ENCODE measurements at regions not wholly inside any gene's neighbourhood (a gene's known extent, or its start where the extent isn't known, plus 50 kb on each side); places are given as distances from the start of the nearest gene placed in this dataset.

GRCh38 chr3:94258851-94259250 is 196.0 kb downstream of the NSUN3 start:
- DNase-seq (ENCODE audit: low spot score): no peak

DNA sequence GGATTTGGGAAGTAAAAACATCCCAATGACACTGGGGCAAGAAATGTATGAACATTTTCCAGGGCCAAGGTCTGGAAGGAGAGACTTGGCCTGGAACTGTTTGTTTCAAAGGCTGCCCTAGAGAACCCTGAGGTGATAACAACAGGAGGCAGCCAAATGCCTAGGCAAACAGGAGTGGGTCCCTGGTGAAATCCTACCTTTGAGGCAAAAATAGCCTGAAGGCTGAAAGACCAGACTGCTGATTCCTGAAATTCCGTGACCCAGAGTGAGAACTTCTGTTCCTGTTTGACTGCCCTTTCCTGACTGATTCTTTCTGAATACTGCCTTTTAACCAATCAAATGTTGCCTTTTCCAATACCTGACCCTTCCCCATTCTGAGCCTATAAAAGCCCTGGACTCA is 196.4 kb downstream of the NSUN3 start:
- DNase-seq (ENCODE audit: low spot score): no peak

DNA sequence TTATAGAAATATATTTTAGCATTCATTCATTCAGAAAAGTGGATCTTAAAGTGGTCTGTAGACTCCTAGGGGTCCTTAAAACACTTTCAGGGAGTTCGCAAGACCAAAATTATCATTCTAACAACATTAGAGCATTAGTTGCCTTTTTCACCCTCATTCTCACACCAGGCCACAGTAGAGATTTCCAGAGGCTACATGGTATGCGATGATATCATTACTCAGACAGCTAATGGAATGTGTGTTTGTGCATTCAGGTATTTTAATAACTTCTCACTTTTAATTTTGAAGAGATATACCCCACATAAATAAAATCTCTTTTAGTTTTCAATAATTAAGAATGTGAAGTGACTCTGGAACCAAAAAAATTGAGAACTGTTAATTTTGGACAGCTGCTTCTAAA is 206.9 kb downstream of the NSUN3 start:
- DNase-seq (ENCODE audit: low spot score): no peak

DNA sequence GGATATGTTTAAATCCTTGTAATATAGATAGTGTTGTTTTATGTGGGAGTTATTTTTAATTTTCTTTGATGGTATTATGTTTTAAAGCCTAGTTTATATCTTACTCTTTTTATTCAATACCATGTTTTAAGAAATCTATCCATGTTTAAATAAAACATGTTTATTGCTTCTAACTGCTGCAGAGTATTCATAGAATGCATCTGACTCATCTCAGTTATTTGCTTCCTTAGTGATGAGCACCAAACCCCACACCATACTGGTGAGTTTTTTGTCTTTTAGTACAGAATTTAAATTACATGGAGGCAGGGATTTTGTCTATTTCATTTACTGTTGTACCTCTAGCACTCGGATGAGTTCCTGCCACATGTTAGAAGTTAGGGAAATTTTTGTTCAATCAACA is 209.2 kb downstream of the NSUN3 start:
- no peak for DNase-seq (ENCODE audit: low spot score)

GRCh38 chr3:94280958-94281357 is 218.1 kb downstream of the NSUN3 start:
- no peak for DNase-seq (ENCODE audit: low spot score)

DNA sequence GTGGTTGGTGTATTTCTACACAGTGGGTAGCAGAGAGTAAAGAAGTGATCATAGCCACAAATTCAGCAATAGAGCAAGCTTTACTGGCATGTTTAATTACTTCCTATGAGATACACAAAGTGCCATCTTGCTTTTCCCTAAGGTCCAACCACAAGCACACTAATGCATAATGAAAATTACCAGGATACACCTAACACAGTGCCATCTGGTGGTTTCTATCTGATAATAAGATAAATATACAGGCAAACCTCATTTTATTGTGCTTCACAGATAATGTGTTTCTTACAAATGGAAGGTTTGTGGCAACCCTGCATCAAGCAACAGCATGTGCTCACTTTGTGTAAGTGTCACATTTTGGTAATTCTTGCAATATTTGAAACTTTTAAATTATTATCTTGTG is 223.0 kb downstream of the NSUN3 start:
- DNase-seq (ENCODE audit: low spot score): peak; percentile 31

DNA sequence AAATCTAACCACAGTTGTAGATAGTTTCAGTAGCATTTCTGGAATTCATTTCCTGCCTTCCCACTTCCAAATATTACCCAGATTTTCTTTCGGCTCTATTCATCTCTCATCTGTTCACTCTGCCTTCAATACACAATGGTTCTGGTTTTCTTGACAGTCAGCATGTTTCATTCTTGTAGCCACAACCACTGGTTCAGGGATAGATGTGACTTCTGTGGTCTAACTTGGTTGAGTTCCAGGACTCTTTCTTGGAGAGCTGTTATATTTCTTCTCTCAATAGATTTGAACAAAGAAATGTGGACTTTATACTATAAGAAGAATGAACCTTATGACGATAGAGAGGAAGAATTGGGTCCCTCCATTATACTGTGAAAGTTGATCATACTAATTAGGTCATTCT is 228.8 kb downstream of the NSUN3 start:
- DNase-seq (ENCODE audit: low spot score): no peak

DNA sequence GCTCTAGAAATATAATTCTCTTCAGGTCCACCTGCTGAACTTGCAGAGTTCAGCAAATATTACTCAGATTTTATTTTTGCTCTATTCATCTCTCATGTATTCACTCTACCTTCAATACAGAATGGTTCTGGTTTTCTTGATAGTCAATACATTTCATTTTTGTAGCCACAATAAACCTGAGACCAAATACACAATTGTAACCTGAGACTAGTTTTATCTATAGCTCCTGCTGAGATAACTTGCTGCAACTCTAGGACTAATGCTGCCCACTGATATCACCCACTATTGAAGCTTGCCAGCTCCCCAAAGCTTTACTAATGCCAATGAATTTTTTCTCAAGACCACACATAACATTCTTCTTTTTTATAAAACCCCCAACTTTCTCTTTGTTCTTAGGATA is 229.3 kb downstream of the NSUN3 start:
- no peak for DNase-seq (ENCODE audit: low spot score)

- DNase-seq (ENCODE audit: low spot score): no peak
Observed at GRCh38 chr3:94293793-94294195, 230.9 kb downstream of the NSUN3 start.

DNA sequence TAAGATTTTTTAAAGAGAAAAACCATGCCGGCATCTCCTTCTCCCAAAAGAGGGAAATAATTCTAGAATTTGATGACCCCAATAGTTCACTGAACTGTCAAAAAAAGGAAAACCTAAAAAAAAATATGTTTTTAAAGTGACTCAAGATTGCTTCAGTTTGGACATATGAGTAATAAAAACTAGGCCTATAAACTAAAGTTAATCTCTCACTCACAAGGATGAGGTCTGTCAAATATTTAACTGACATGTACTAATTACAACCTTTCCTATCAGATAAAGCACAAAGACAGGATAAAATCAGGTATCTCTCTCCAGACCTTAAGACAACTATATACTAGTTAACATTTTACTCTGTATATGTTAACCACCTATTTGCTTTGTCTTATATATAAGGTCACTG is 231.9 kb downstream of the NSUN3 start:
- no peak for DNase-seq (ENCODE audit: low spot score)

GRCh38 chr3:94299716-94300115 is 236.9 kb downstream of the NSUN3 start:
- no peak for DNase-seq (ENCODE audit: low spot score)

DNA sequence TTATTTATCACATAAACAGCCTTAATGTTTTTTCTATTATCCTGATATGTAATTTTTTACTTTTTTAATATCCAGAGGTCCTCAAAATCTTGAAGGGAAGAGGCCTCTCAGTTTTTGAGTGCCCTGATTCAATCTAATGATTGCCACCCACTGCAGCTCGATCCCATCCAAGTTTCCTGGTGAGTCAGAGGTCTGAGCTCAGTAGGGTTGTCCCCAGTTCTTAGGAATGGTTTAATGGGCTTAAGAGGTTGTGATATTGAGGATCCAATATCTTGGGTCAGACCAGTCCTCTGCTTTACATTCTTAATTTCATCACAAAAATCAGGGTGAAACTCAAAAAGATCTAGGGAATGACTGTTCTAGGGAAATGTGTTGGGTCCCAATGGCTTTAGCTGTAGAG is 238.5 kb downstream of the NSUN3 start:
- no peak for DNase-seq (ENCODE audit: low spot score)

DNA sequence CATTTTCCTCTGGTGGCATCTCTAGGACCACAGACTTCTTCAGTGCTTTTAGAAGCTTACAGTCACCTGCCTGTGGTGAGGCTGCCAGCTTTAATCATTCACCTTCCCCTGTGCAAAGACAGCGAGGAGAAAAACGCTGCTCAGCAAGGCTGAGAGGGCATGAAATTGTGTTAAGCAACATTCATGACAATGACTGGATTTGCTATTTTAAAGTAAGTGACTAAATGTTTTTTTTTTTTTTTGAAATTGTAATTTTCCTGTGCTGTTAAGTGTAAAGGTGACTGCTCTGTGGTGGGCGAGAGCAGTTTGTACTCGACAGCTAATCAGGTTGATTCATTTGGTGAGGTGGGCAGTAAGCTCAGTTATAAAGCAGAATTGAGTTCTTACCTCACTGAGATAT is 240.4 kb downstream of the NSUN3 start:
- DNase-seq (ENCODE audit: low spot score): no peak

DNA sequence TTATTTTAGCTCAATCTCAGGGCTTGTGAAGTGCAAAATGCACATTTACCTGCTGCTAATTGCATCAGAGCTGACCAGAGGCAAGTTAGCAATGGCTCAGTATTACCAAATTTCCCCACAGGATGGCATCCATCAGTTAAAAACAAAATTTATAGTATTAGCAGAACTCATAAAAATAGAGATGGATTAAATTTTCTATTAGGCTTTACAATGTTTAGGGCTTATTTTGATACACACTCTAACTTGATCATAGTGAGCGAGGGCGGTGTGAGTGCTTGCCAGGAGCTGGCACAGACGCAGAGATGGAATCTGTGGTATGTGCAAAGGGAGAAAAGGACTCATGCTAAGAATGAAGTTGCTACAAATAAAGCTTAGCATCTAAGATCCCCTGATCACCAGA is 241.0 kb downstream of the NSUN3 start:
- DNase-seq (ENCODE audit: low spot score): peak; percentile 35

DNA sequence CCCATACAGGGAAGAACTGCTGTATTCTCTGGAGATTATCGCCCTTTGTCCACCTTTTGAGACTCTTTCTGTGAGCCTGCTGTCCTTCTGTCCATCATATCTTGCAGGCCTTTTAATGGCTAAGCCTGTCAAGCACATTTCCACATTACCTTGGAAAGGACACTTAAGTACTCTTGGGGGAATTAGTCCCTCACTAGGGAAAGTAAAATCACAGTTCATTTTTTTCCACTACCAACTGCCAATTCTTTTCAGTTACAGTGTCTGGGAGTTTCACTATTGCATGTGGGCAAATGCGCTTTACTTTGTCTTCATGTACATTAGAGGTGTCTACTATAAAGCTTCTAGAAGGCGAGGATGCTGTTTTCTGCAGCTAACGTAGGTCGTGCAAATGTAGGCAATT is 242.1 kb downstream of the NSUN3 start:
- no peak for DNase-seq (ENCODE audit: low spot score)

DNA sequence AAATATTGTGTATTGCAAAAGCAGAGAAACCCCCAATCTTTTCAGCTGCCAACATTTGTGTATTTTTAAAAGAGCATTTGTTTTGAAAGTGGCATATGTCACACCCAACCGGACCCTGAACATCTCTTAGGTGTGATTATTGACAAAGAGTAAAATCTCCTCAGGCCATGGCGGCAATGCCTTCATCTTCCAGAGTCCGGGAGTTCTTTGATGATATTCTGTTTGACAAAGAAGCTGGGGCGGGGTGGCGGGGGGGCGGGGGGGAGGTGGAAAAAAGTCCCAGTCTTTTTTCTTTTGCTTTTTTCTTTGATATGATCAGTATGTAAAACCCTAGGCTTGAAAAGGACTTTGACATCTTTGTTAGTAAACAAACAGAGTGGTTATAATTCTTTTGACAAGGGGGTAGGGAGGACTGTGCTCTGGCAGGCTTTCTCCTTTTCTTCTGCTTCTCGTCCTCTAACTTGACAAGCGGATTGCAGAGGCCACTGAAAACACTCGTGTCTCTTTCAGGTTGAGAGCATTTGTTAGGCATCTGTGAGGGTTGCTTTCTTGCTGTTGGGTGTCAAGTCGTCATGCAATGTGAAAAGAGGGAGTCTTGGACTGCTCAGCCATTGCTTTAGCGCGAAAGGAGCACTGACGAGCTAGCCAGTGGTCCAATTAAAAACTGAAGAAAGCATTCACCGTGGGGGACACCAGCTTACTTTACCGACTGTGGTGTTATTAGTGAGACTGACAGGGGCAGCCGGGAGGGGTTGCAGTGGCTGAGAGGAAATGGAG is 243.2 kb downstream of the NSUN3 start:
- DNase-seq (ENCODE audit: low spot score): no peak

- no peak for DNase-seq (ENCODE audit: low spot score)
Observed at GRCh38 chr3:94307588-94307987, 244.7 kb downstream of the NSUN3 start.

DNA sequence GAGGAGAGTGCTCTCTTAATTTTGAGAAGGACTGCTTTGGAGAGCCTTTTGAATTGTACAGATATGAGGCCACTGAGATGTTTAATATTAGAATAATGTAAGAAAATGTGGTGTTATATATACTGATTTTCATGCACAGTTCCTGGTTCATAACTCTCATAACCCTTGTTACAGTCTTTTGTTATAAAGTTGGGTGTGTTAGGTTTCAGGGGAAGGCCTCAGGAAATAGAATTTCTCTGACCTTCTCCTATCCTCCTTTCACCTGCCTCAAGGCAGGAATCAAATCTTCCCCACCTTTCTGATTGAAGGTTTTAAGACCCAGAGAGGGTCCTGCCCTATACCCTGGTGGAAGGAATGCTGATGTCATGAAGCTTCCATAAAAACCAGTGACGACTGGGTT is 245.9 kb downstream of the NSUN3 start:
- DNase-seq (ENCODE audit: low spot score): no peak

- no peak for DNase-seq (ENCODE audit: low spot score)
Observed at GRCh38 chr3:94310341-94311135, 247.7 kb downstream of the NSUN3 start.

GRCh38 chr3:94311651-94312050 is 248.8 kb downstream of the NSUN3 start:
- no peak for DNase-seq (ENCODE audit: low spot score)

GRCh38 chr3:94314218-94314883 is 251.5 kb downstream of the NSUN3 start:
- DNase-seq (ENCODE audit: low spot score): no peak

- DNase-seq (ENCODE audit: low spot score): no peak
Observed at GRCh38 chr3:94317017-94317416, 254.2 kb downstream of the NSUN3 start.

- DNase-seq (ENCODE audit: low spot score): no peak
Observed at GRCh38 chr3:94323596-94323995, 260.7 kb downstream of the NSUN3 start.

All from D341Med (cell line).